ENCODE measurements at regions not wholly inside any gene's neighbourhood (a gene's known extent, or its start where the extent isn't known, plus 50 kb on each side); places are given as distances from the start of the nearest gene placed in this dataset.

DNA sequence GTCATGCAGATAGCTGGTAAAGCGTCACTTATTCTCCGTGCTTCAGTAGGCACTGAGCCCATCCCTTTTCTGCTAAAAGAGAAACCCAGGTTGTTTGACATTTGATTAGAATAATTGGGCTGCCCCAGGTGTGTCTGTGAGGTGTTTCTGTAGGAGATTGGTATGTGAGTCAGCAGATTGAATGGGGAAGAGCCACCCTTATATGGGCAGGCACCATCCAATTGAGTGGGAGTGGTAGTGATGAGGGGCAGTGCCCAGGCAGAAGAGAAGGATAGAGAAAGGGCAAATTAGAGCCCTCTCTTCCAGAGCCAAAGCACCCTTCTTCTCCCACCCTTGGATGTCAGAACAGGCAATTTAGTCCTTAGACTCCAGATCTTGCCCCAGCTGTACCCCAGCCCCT lies 384.3 kb upstream of the GBE1 start:
- ATAC-seq: no peak
- 66 to 96% (median 86%) methylated on average over 2 of the region's 2 CpGs for WGBS, 4 donors
- H3K4me3 ChIP-seq: no peak overlapping the region
- DNase-seq: no peak
- H3K9me3 ChIP-seq: no peaks in the 10 kb centered on the region
- no peak for TF ChIP-seq POLR2A (IDR thresholded peaks at IDR 0.05)
- TF ChIP-seq, protein P1, sequence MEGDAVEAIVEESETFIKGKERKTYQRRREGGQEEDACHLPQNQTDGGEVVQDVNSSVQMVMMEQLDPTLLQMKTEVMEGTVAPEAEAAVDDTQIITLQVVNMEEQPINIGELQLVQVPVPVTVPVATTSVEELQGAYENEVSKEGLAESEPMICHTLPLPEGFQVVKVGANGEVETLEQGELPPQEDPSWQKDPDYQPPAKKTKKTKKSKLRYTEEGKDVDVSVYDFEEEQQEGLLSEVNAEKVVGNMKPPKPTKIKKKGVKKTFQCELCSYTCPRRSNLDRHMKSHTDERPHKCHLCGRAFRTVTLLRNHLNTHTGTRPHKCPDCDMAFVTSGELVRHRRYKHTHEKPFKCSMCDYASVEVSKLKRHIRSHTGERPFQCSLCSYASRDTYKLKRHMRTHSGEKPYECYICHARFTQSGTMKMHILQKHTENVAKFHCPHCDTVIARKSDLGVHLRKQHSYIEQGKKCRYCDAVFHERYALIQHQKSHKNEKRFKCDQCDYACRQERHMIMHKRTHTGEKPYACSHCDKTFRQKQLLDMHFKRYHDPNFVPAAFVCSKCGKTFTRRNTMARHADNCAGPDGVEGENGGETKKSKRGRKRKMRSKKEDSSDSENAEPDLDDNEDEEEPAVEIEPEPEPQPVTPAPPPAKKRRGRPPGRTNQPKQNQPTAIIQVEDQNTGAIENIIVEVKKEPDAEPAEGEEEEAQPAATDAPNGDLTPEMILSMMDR (IDR thresholded peaks at IDR 0.05): no peak
- no peaks in the 10 kb centered on the region for H3K27me3 ChIP-seq
- H3K27ac ChIP-seq: no peak overlapping the region
- no peaks in the 10 kb centered on the region for H3K36me3 ChIP-seq
- H3K4me1 ChIP-seq: no peaks in the 10 kb centered on the region
- intact Hi-C loops (cut with DNase I): no loop called here

DNA sequence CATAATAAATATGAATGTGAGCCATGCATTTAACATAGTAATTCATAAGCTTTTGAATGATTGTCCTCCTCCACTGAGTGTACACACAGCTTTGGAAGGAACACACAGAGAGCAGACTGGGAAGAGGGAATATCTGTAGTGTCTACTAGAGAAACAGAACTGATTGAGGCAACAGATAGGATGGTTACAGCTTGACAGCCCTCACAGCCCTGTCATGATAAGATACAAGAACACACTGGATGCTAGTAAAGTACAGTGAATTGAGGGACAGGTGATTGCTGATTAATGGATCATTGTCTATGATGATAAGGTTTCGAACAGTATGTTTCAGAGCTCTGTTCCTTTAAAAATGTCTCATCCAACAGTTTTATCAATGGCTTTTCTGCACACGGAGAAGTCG lies 383.4 kb upstream of the GBE1 start:
- intact Hi-C loops (cut with DNase I): no loop called here
- TF ChIP-seq, protein P1 (IDR thresholded peaks at IDR 0.05): no peak
- TF ChIP-seq POLR2A (IDR thresholded peaks at IDR 0.05): no peak
- Histone ChIP-seq H3K36me3 (no peaks in the 10 kb centered on the region), H3K4me3 (no peak overlapping the region), H3K4me1 (no peaks in the 10 kb centered on the region), H3K27ac (no peak overlapping the region), H3K27me3 (no peaks in the 10 kb centered on the region), H3K9me3 (peaks cover 0 to under 1% (median 0%) of the 10 kb centered on the region in 12 donors)
- ATAC-seq (no peak), DNase-seq (no peak)
- 66 to 71% (median 69%) methylated on average over 3 of the region's 3 CpGs for WGBS, 4 donors

DNA sequence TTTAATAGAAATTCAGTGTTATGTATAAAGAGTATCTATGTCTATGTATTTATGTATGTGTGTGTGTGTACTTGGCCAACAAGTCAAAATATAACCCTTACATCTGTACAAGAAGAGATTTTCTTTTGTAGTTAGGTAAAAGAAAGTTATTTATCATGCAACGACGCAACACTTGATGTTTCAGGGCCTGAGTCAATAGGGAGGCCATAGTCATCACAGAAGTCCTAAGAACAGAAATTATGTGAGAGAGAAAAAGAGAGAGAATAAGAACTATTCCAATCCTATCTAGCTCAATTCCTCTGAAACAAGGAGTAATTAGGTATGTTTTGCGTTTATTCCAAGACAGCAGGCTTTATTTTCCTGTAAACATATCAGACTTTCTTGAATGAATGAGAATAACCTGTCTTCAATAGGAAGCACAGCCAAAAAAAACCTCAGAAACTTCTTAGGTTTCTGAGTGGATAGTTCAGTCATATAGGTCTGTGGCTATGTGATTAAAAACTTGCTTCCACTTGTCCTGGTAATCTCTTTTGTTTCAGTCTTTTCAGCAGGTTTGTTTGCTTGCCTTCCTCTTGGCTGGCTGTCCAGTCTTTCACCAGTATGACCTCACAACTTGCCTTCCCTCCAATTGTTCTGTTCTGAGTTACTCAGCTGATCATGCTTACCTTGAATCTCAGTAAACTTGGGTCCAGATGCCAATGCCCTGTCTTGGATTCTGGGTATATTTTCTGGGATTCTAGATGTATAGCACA lies 382.4 kb upstream of the GBE1 start:
- no peak overlapping the region for H3K4me3 ChIP-seq
- WGBS, 4 donors: 92 to 94% (median 93%) methylated on average over 3 of the region's 3 CpGs

DNA sequence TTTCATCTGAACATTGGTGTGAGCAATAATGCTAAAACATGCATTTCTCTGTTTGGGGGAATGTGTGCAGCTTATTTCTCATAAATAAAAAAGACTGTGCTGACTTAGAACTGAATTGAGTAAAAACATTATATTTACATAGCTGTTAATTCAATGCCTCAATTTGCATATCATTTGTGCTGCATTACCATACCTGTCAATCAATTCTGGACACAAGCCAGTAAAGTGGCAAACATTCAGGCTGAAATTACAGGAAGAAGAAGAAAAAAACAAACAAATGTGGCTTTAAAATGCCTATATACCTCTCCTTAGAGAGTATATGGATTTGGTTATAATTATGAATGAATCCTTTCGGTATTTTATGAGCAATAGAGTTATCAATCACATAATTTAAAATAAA lies 380.1 kb upstream of the GBE1 start:
- intact Hi-C loops (cut with DNase I): no loop called here
- Histone ChIP-seq H3K9me3 (peaks cover 0 to 12% (median 0%) of the 10 kb centered on the region in 12 donors), H3K4me3 (no peak overlapping the region), H3K4me1 (no peaks in the 10 kb centered on the region), H3K27me3 (no peaks in the 10 kb centered on the region), H3K36me3 (no peaks in the 10 kb centered on the region), H3K27ac (no peak overlapping the region)
- DNase-seq: no peak
- TF ChIP-seq, protein P1 (IDR thresholded peaks at IDR 0.05): no peak
- no peak for TF ChIP-seq POLR2A (IDR thresholded peaks at IDR 0.05)
- ATAC-seq: no peak
- 87 to 98% (median 90%) methylated on average over 1 of the region's 1 CpG for WGBS, 4 donors

More for the DNA sequence above, 382.4 kb upstream of the GBE1 start:
- Histone ChIP-seq H3K27ac (no peak overlapping the region), H3K36me3 (no peaks in the 10 kb centered on the region), H3K9me3 (peaks cover 0 to 10% (median 0%) of the 10 kb centered on the region in 12 donors), H3K4me1 (no peaks in the 10 kb centered on the region), H3K27me3 (no peaks in the 10 kb centered on the region)
- DNase-seq (no peak), ATAC-seq (no peak)
- intact Hi-C loops (cut with DNase I): no loop called here
- no peak for TF ChIP-seq POLR2A (IDR thresholded peaks at IDR 0.05)
- TF ChIP-seq, protein P1 (IDR thresholded peaks at IDR 0.05): no peak

All from heart left ventricle (tissue), 16 donors.